ENCODE measurements at regions not wholly inside any gene's neighbourhood (a gene's known extent, or its start where the extent isn't known, plus 50 kb on each side); places are given as distances from the start of the nearest gene placed in this dataset.

DNA sequence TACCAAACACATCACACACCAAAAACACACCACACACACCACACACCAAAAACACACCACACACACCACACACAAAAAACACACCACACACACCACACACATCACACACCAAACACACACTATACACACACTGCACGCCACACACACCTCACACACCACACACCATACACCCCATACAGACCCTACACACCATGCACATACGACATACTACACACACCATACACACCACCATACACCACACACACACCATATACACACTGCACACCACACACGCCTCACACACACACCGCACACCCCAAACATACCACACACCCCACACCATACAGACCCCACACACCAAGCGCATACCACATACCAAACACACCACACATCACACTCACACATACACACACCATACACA is 226.9 kb upstream of the PKN2 start:
- no peak for DNase-seq

DNA sequence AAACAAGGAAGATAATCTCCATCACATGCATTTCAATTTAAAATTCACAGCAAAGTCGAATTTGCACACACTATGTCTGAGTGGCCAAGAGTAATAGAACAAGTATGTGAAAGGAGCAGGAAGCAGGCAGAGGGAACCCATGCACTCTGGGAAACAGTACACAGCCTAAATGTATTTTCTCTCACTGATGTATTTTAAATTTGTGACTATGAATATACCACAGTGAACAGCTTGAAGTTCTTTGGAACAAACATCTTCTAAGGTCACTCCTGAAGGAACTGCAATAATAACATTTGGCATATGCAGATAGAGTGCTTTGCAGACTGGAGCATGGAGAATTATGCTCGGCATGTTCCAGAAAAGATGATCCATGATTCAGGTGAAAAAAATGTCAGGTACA is 223.1 kb upstream of the PKN2 start:
- WGBS, 2 donors, result 58 to 75% methylated on average over 2 of the region's 2 CpGs
- no peak for ATAC-seq (ENCODE audit: low FRiP score in 2 of 2)
- H3K9me3 ChIP-seq, result no peaks in the 10 kb centered on the region

More for the DNA sequence above, 226.9 kb upstream of the PKN2 start:
- ATAC-seq (ENCODE audit: low FRiP score in 2 of 2), result no peak
- Histone ChIP-seq H3K27me3 (no peaks in the 10 kb centered on the region), H3K4me3 (no peak overlapping the region), H3K27ac (no peak overlapping the region), H3K36me3 (no peaks in the 10 kb centered on the region), H3K4me1 (peaks cover 0 to under 1% (median 0%) of the 10 kb centered on the region in 4 donors), H3K9me3 (no peaks in the 10 kb centered on the region)
- WGBS, 2 donors, result 91 to 96% methylated on average over 5 of the region's 5 CpGs
- no peak for TF ChIP-seq CTCF (IDR thresholded peaks at IDR 0.05)
- no peak for TF ChIP-seq EP300 (IDR thresholded peaks at IDR 0.05)
- TF ChIP-seq POLR2A (IDR thresholded peaks at IDR 0.05), result no peak
- no peak for TF ChIP-seq POLR2AphosphoS5 (IDR thresholded peaks at IDR 0.05)

DNA sequence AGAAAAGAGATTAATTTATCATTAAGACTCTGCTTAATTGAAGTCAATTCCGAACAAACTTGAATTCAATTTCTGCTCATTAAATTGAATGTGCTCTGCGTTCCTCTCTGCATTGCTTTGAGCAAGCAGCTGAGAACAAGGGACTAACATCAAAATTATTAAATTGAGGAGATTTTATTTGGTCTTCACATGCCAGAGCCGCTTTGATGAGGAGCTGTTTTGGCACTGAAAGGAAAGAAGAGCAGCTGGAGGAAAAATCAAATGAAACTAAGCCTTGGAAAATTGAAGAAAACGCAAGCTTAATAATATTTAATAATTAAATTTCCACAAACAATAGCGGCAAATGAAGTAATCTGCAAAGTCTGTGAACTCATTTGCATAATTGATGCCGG is 222.0 kb upstream of the PKN2 start:
- H3K27ac ChIP-seq, result peak overlapping the region in 3 of 4 donors; percentile 35 to 77 (median 42)
- WGBS, 2 donors, result 30 to 41% methylated on average over 6 of the region's 6 CpGs
- ATAC-seq (ENCODE audit: low FRiP score in 2 of 2) (no peak), DNase-seq (no peak)
- TF ChIP-seq POLR2AphosphoS5 (IDR thresholded peaks at IDR 0.05), result no peak
- no peak for TF ChIP-seq CTCF (IDR thresholded peaks at IDR 0.05)
- no peak for TF ChIP-seq EP300 (IDR thresholded peaks at IDR 0.05)
- no peak for TF ChIP-seq POLR2A (IDR thresholded peaks at IDR 0.05)
- H3K36me3 ChIP-seq, result no peaks in the 10 kb centered on the region
- H3K27me3 ChIP-seq, result no peaks in the 10 kb centered on the region
- H3K9me3 ChIP-seq, result peaks cover 0 to 3% (median 0%) of the 10 kb centered on the region in 4 donors
- H3K4me3 ChIP-seq, result peak overlapping the region in 3 of 4 donors; percentile 28 to 38 (median 36)
- H3K4me1 ChIP-seq, result peaks cover 0 to 9% (median 0%) of the 10 kb centered on the region in 4 donors

More for the DNA sequence above, 223.1 kb upstream of the PKN2 start:
- peaks cover 0 to 9% (median 0%) of the 10 kb centered on the region in 4 donors for H3K4me1 ChIP-seq
- H3K4me3 ChIP-seq, result no peak overlapping the region
- DNase-seq, result no peak
- no peak for TF ChIP-seq POLR2A (IDR thresholded peaks at IDR 0.05)
- TF ChIP-seq CTCF (IDR thresholded peaks at IDR 0.05), result no peak
- TF ChIP-seq POLR2AphosphoS5 (IDR thresholded peaks at IDR 0.05), result no peak
- TF ChIP-seq EP300 (IDR thresholded peaks at IDR 0.05), result no peak
- H3K36me3 ChIP-seq, result no peaks in the 10 kb centered on the region
- no peaks in the 10 kb centered on the region for H3K27me3 ChIP-seq
- H3K27ac ChIP-seq, result no peak overlapping the region

DNA sequence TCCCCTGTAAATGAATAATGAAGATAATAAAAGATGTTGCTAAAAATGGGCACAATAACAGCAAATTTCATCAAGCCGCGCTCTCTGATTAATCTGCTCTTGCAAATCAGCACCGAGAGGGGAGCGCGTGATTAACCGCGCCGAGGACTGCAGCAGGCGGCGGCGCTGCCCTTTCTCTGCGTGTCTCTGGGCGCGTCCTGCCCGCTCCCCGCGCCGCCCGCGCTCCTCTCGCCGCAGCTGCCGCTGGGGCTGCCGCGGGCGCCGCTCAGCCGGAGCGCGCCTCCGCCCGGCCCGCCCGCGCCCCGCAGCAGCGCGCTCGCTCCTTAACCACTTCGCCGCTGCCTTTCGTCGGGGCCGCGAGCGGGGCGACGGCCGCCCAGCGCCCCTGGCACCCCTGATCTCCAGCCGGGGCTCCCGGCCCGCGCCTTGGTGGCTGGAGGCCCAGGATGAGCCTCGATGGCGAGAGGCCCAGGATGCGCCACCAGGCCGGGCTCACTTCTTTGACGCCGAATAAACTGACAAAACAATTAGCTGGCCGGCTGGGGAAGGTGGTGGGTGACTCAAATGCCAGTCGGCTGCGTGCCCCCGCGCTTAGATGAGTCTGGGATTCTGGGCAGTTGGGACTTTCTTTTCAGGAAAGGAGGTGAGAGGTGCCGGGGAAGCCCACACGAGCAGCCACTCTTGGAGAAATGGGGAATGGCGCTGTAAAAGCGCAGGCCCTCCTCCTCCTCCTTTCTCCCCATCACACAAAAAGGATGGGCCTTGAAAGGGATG is 221.4 kb upstream of the PKN2 start:
- ATAC-seq (ENCODE audit: low FRiP score in 2 of 2), result peak in 1 of 2 donors; percentile 73
- H3K27ac ChIP-seq, result peak overlapping the region; percentile 35 to 77 (median 72)
- TF ChIP-seq EP300 (IDR thresholded peaks at IDR 0.05) (no peak), POLR2A (IDR thresholded peaks at IDR 0.05) (no peak), CTCF (IDR thresholded peaks at IDR 0.05) (no peak), POLR2AphosphoS5 (IDR thresholded peaks at IDR 0.05) (no peak)
- DNase-seq, result peak in 1 of 2 donors; percentile 84
- peaks cover 0 to 9% (median 0%) of the 10 kb centered on the region in 4 donors for H3K4me1 ChIP-seq
- H3K27me3 ChIP-seq, result no peaks in the 10 kb centered on the region
- peak overlapping the region in 3 of 4 donors; percentile 28 to 38 (median 36) for H3K4me3 ChIP-seq
- no peaks in the 10 kb centered on the region for H3K36me3 ChIP-seq
- peaks cover 0 to 3% (median 0%) of the 10 kb centered on the region in 4 donors for H3K9me3 ChIP-seq
- WGBS, 2 donors, result 6 to 16% methylated on average over 16 to 51 of the region's 69 CpGs
